Lower leg skin (tissue), 4 donors: ENCODE measurements at regions not wholly inside any gene's neighbourhood (a gene's known extent, or its start where the extent isn't known, plus 50 kb on each side); places are given as distances from the start of the nearest gene placed in this dataset.

Source experiments
- DNase-seq, 2 donors: peaks; one replicate each; pipeline ENCODE4 v3.0.0-alpha.2; 2019; ENCODE audit warnings: low spot score in 2 of 2
- H3K4me3 ChIP-seq: fragments of 200-600 bp; sonication (generic); 2 replicates; pipeline ENCODE4 v1.5.1; 2017; ENCODE audit warnings: mild to moderate bottlenecking, low read depth; ENCODE audit not compliant: poor library complexity, severe bottlenecking
- POLR2A ChIP-seq, 2 donors: fragments of 450-650 bp; IDR thresholded peaks; one replicate each; pipeline ENCODE4 v1.6.1; 2016 to 2017; ENCODE audit warnings: antibody characterized with exemption in 2 of 2, mild to moderate bottlenecking in 1 of 2, moderate library complexity in 1 of 2
- WGBS, 2 donors: methylation state at CpG; one replicate each; pipeline ENCODE4 v1.1.5; 2018; 5-methylcytosine and 5-hydroxymethylcytosine counted together
- intact Hi-C: fragments of 100-400 bp; cut with DNase I; formaldehyde crosslinking; loops from one replicate; pipeline ENCODE4 v1.15.0; 2023; ENCODE audit warnings: low total_unique reads
- TF ChIP-seq, protein P1 (sequence below), 3 donors: fragments of 450-650 bp; IDR thresholded peaks; one replicate each; pipeline ENCODE4 v1.5.1; 2016; ENCODE audit warnings: antibody characterized with exemption in 3 of 3, mild to moderate bottlenecking in 3 of 3, moderate library complexity in 2 of 3

DNA sequence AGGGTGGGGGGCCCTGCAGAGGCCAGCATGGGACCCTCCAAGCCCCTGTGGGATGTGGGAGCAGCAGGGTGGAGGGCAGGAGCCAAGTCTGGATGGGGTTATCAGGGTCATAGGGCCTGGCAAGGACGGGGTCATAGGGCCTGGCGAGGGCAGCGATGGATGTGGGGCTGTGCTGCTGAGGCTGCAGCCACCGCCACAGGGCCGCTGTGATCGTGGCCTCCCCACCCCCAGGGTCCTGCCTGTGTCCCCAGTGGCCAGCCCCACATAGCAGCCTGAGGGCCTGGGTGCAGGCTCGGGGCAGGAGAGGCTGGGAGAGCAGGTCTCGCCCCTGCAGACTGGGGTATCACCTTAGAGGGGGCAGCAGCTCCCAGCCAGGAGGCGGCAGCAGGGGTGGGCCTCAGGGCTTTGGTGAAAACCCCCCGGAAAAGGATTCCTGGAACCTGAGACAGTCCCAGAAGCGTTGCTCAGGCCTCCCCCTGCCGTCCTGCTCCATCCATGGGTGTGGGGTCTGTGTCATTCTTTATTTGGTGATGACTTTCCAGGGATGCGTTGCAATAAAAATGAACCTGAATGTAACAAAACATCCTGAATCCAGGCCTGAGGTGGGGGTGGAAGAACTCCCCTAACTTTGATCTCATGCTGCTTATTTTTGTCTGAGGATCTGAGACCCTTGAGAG is 107.3 kb upstream of the SHH start:
- intact Hi-C loops: no loop called here
- WGBS, 2 donors: 82 to 83% methylated on average over 13 of the region's 13 CpGs
- DNase-seq: no peak
- H3K4me3 ChIP-seq: no peak overlapping the region
- TF ChIP-seq, protein P1, sequence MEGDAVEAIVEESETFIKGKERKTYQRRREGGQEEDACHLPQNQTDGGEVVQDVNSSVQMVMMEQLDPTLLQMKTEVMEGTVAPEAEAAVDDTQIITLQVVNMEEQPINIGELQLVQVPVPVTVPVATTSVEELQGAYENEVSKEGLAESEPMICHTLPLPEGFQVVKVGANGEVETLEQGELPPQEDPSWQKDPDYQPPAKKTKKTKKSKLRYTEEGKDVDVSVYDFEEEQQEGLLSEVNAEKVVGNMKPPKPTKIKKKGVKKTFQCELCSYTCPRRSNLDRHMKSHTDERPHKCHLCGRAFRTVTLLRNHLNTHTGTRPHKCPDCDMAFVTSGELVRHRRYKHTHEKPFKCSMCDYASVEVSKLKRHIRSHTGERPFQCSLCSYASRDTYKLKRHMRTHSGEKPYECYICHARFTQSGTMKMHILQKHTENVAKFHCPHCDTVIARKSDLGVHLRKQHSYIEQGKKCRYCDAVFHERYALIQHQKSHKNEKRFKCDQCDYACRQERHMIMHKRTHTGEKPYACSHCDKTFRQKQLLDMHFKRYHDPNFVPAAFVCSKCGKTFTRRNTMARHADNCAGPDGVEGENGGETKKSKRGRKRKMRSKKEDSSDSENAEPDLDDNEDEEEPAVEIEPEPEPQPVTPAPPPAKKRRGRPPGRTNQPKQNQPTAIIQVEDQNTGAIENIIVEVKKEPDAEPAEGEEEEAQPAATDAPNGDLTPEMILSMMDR (IDR thresholded peaks at IDR 0.05): no peak
- TF ChIP-seq POLR2A (IDR thresholded peaks at IDR 0.05): no peak

DNA sequence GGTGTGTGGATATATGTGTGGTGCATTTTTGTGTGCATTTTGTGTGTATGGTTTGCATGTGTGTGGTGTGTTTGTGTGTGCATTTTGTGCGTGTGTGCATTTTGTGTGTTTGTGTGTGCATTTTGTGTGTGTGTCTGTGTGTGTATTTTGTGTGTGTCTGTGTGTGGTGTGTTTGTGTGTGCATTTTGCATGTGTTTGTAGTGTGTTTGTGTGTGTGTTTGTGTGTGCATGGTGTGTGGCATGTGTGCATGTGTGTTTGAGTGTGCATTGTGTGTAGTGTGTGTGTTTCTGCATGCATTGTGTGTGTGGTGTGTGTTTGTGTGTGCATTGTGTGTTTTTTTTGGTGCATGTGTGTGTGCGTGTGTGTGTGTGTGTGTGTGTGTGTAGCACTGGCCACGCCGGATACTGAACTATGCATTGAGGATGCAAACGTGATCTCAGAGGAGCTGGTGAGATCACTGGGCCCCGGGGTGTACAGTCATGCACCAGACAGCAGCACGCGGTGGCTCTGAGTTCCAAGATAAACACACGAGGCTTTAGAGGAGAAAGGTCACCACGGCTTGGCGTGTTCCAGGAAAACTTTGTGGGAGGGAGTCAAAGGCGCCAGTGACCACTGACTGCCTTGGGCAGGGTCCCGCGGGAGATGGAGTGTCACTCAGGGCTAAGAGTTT is 106.6 kb upstream of the SHH start:
- peak in 1 of 2 donors; percentile 16 for DNase-seq
- no peak for TF ChIP-seq POLR2A (IDR thresholded peaks at IDR 0.05)
- TF ChIP-seq, protein P1 (IDR thresholded peaks at IDR 0.05): peak in 1 of 3 donors; percentile 7

DNA sequence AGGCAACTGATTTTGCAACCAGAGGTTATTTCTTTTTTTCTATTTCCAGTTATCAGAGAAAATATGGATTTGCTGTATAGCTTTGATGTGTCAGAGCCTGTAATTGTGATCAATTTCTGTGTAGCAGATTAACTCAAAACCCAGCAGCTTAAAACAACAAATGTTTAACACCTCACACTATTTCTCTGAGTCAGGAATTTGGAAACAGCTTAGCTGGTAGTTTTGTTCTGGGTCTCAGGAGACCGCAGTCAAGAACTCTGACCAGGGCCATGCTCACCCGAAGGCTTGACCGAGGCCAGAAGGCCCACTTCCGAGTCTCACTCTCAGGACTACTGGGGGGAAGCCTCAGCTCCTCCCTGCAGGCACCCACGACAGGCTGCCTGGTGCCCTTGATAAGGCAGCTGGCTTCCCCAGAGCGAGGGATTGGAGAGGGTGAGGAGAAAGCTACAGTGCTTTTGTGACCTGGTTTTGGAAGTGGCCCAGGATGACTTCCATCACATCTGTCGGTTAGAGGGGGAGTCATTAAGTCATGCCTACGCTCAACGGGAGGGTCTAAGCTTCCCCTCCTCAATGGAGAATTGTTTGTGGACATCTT is 105.7 kb upstream of the SHH start:
- 66 to 67% methylated on average over 9 of the region's 9 CpGs for WGBS, 2 donors
- H3K4me3 ChIP-seq: no peak overlapping the region
- intact Hi-C loops: no loop called here
- no peak for DNase-seq
- TF ChIP-seq, protein P1 (IDR thresholded peaks at IDR 0.05): no peak
- TF ChIP-seq POLR2A (IDR thresholded peaks at IDR 0.05): no peak

More for the DNA sequence above, 106.6 kb upstream of the SHH start:
- 49 to 59% methylated on average over 14 of the region's 14 CpGs for WGBS, 2 donors
- intact Hi-C loops: no loop called here
- no peak overlapping the region for H3K4me3 ChIP-seq

DNA sequence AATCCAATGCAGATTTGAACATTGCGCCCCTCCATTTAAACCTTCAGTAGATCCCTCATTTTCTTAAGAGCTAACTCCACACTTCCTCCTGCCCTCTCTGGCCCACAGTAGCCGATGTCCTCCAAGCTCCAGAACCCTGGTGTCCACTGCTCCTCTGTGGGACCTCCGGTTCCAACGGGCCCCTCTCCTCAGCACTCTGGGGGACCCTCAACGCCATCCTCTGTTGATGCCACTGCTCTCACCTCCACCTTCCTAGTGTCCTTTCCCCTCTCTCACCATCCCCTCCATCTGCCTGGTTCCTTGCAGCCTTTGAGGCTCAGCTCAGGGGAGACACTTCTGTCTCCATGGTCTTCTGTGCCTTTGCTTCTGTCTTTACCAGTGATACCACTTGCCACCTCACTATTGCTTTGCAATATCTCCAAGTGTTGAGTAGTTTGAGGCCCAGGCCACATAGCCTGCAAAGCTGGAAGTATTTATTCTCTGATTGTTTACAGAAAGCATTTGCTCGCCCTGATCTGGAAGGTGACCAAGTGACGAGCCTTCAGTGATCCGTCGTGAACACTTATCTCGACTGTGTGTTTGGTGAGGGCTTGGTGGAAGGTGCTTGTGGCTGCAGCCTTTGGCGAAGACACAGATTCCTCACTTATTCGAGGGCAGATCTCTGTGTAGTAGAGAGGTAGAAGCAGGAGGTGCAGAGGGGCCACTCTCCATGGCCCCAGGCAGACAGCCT is 104.8 kb upstream of the SHH start:
- WGBS, 2 donors: 74 to 79% methylated on average over 12 of the region's 12 CpGs
- TF ChIP-seq, protein P1 (IDR thresholded peaks at IDR 0.05): no peak
- TF ChIP-seq POLR2A (IDR thresholded peaks at IDR 0.05): no peak
- DNase-seq: no peak
- H3K4me3 ChIP-seq: no peak overlapping the region
- intact Hi-C loops: no loop called here

DNA sequence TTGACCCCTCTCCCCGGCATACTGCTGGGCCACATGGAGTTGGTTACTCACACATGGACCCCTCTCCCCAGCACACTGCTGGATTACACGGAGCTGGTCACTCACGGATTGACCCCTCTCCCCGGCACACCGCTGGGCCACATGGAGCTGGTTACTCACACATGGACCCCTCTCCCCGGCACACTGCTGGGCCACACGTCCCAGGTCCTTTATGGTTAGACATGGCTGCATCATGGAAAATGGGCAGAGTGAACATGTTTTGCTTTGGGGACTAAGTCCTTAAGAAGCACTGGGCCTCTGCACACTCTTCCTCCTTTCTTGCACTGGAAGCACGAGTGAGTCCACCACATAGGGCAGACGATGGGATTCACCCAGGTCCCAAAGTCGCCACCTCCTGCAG is 102.1 kb upstream of the SHH start:
- no peak overlapping the region for H3K4me3 ChIP-seq
- 74 to 78% methylated on average over 10 of the region's 10 CpGs for WGBS, 2 donors
- DNase-seq: no peak
- no peak for TF ChIP-seq POLR2A (IDR thresholded peaks at IDR 0.05)
- TF ChIP-seq, protein P1 (IDR thresholded peaks at IDR 0.05): no peak
- intact Hi-C loops: no loop called here
